Natural killer cell (primary cell): ENCODE measurements at regions not wholly inside any gene's neighbourhood (a gene's known extent, or its start where the extent isn't known, plus 50 kb on each side); places are given as distances from the start of the nearest gene placed in this dataset.

Experiments
- ATAC-seq, 3 donors: fragments of 150-1000 bp in 2 of 3; fragments of 200-7000 bp in 1 of 3; cut with Tn5 transposase; 1 replicate in 1 of 3; 2 replicates in 2 of 3; pipeline ENCODE4 v1.10.0; 2021; ENCODE audit warnings: mild to moderate bottlenecking in 2 of 3, moderate library complexity in 2 of 3
- DNase-seq, 2 donors: peaks; one replicate each; pipeline versions ENCODE4 v3.0.0 to v3.0.0-alpha.2; 2013 to 2021; ENCODE audit warnings: mixed read lengths in 1 of 2
- H3K27ac ChIP-seq: one replicate; pipeline ENCODE4 v1.5.1; 2013; ENCODE audit warnings: mild to moderate bottlenecking, low read length
- H3K27me3 ChIP-seq: one replicate; pipeline ENCODE4 v1.6.1; 2013; ENCODE audit warnings: low read length; ENCODE audit not compliant: control insufficient read depth, insufficient read depth
- H3K36me3 ChIP-seq: one replicate; pipeline ENCODE4 v1.6.1; 2013; ENCODE audit warnings: low read length; ENCODE audit not compliant: control insufficient read depth, insufficient read depth
- H3K4me1 ChIP-seq: one replicate; pipeline ENCODE4 v1.6.1; 2013; ENCODE audit warnings: low read length; ENCODE audit not compliant: control insufficient read depth, insufficient read depth
- H3K4me3 ChIP-seq: one replicate; pipeline ENCODE4 v1.5.1; 2013; ENCODE audit warnings: low read length
- H3K9me3 ChIP-seq: one replicate; pipeline ENCODE4 v1.6.1; 2013; ENCODE audit warnings: low read length; ENCODE audit not compliant: control insufficient read depth, insufficient read depth
- H3K27ac Mint-ChIP-seq, 2 donors: one replicate each; pipeline ENCODE4 v1.8.0; 2022; ENCODE audit warnings: mild to moderate bottlenecking in 2 of 2, mixed read lengths in 2 of 2, moderate library complexity in 1 of 2
- H3K27me3 Mint-ChIP-seq, 2 donors: one replicate each; pipeline ENCODE4 v1.8.0; 2022; ENCODE audit warnings: low read depth in 2 of 2, mixed read lengths in 2 of 2
- H3K36me3 Mint-ChIP-seq: one replicate; pipeline ENCODE4 v1.8.0; 2022; ENCODE audit warnings: mixed read lengths
- H3K4me1 Mint-ChIP-seq, 2 donors: one replicate each; pipeline ENCODE4 v1.8.0; 2022; ENCODE audit warnings: mixed read lengths in 2 of 2
- H3K4me3 Mint-ChIP-seq: one replicate; pipeline ENCODE4 v1.8.0; 2022; ENCODE audit warnings: mild to moderate bottlenecking, moderate library complexity, mixed read lengths
- H3K9me3 Mint-ChIP-seq, 2 donors: one replicate each; pipeline ENCODE4 v1.8.0; 2022; ENCODE audit warnings: mixed read lengths in 2 of 2
- CTCF ChIP-seq: fragments of 200-600 bp; IDR thresholded peaks from one replicate; pipeline ENCODE4 v1.8.0; 2022; ENCODE audit warnings: antibody characterized with exemption
- WGBS: methylation state at CpG from one replicate; pipeline ENCODE4 v1.1.7; 2013; ENCODE audit warnings: missing lambda C conversion rate; ENCODE audit not compliant: insufficient coverage; 5-methylcytosine and 5-hydroxymethylcytosine counted together
- intact Hi-C: fragments of 100-400 bp; cut with micrococcal nuclease; formaldehyde crosslinking; loops from one replicate; pipeline ENCODE4 v1.14.2; 2022

GRCh38 chrX:94400488-94400887, 726.5 kb downstream of the FAM133A start:
- H3K27ac ChIP-seq, result no peak overlapping the region
- DNase-seq, result no peak
- no peak overlapping the region for H3K27ac Mint-ChIP-seq
- no peak overlapping the region for H3K4me3 ChIP-seq
- H3K9me3 ChIP-seq, result peaks cover 6% of the 10 kb centered on the region
- H3K9me3 Mint-ChIP-seq, result peaks cover 6 to 14% of the 10 kb centered on the region in 2 donors
- WGBS, result 56% methylated on average over 2 of the region's 2 CpGs
- no peaks in the 10 kb centered on the region for H3K4me1 ChIP-seq
- no peaks in the 10 kb centered on the region for H3K36me3 ChIP-seq
- H3K4me3 Mint-ChIP-seq, result no peak overlapping the region
- H3K36me3 Mint-ChIP-seq, result no peaks in the 10 kb centered on the region
- intact Hi-C loops, result no loop called here
- TF ChIP-seq CTCF, result no peak
- no peaks in the 10 kb centered on the region for H3K4me1 Mint-ChIP-seq
- no peaks in the 10 kb centered on the region for H3K27me3 Mint-ChIP-seq
- no peaks in the 10 kb centered on the region for H3K27me3 ChIP-seq
- no peak for ATAC-seq

- WGBS, result 94% methylated on average over 2 of the region's 2 CpGs
- ATAC-seq (no peak), DNase-seq (no peak)
- H3K4me3 Mint-ChIP-seq, result no peak overlapping the region
- intact Hi-C loops, result no loop called here
- Histone ChIP-seq H3K36me3 (no peaks in the 10 kb centered on the region), H3K9me3 (peaks cover 6% of the 10 kb centered on the region), H3K4me1 (no peaks in the 10 kb centered on the region), H3K27ac (no peak overlapping the region), H3K4me3 (no peak overlapping the region), H3K27me3 (no peaks in the 10 kb centered on the region)
- no peak for TF ChIP-seq CTCF
- peaks cover 6 to 14% of the 10 kb centered on the region in 2 donors for H3K9me3 Mint-ChIP-seq
- H3K36me3 Mint-ChIP-seq, result no peaks in the 10 kb centered on the region
- no peaks in the 10 kb centered on the region for H3K4me1 Mint-ChIP-seq
- H3K27ac Mint-ChIP-seq, result no peak overlapping the region
- no peaks in the 10 kb centered on the region for H3K27me3 Mint-ChIP-seq
These were observed 727.4 kb downstream of the FAM133A start for GRCh38 chrX:94401426-94401825.

GRCh38 chrX:94414746-94415145, 740.7 kb downstream of the FAM133A start:
- intact Hi-C loops, result no loop called here
- no peak for DNase-seq
- no peaks in the 10 kb centered on the region for H3K36me3 Mint-ChIP-seq
- no peak overlapping the region for H3K27ac ChIP-seq
- H3K27me3 ChIP-seq, result no peaks in the 10 kb centered on the region
- no peak for ATAC-seq
- H3K4me1 Mint-ChIP-seq, result no peaks in the 10 kb centered on the region
- no peak for TF ChIP-seq CTCF
- no peaks in the 10 kb centered on the region for H3K36me3 ChIP-seq
- peaks cover 4 to 6% of the 10 kb centered on the region in 2 donors for H3K9me3 Mint-ChIP-seq
- no peaks in the 10 kb centered on the region for H3K9me3 ChIP-seq
- H3K4me3 Mint-ChIP-seq, result no peak overlapping the region
- WGBS, result 92% methylated on average over 4 of the region's 4 CpGs
- H3K4me3 ChIP-seq, result no peak overlapping the region
- no peaks in the 10 kb centered on the region for H3K4me1 ChIP-seq
- H3K27ac Mint-ChIP-seq, result no peak overlapping the region
- H3K27me3 Mint-ChIP-seq, result no peaks in the 10 kb centered on the region

GRCh38 chrX:94418065-94418464, 744.1 kb downstream of the FAM133A start:
- intact Hi-C loops, result no loop called here
- Histone ChIP-seq H3K27me3 (no peaks in the 10 kb centered on the region), H3K27ac (no peak overlapping the region), H3K36me3 (no peaks in the 10 kb centered on the region), H3K9me3 (no peaks in the 10 kb centered on the region), H3K4me1 (no peaks in the 10 kb centered on the region), H3K4me3 (no peak overlapping the region)
- Mint-ChIP-seq H3K27ac (no peak overlapping the region), H3K4me3 (no peak overlapping the region), H3K27me3 (no peaks in the 10 kb centered on the region), H3K4me1 (no peaks in the 10 kb centered on the region), H3K36me3 (no peaks in the 10 kb centered on the region), H3K9me3 (peaks cover 4 to 11% of the 10 kb centered on the region in 2 donors)
- TF ChIP-seq CTCF, result no peak
- no peak for DNase-seq
- no peak for ATAC-seq
